Testis (tissue), 2 donors: ENCODE measurements at regions not wholly inside any gene's neighbourhood (a gene's known extent, or its start where the extent isn't known, plus 50 kb on each side); places are given as distances from the start of the nearest gene placed in this dataset.

Source experiments
- POLR2A ChIP-seq: fragments of 450-650 bp; IDR thresholded peaks from one replicate; pipeline ENCODE4 v1.6.1; 2017; ENCODE audit warnings: antibody characterized with exemption, mild to moderate bottlenecking, moderate library complexity
- TF ChIP-seq, protein P1 (sequence below), 3 experiments: fragments of 450-650 bp in 2 of 3; fragments of 200-600 bp in 1 of 3; sonication (generic) in 1 of 3; IDR thresholded peaks; one replicate each; pipeline ENCODE4 v1.5.1; 2016 to 2019; ENCODE audit warnings: antibody characterized with exemption in 3 of 3, mild to moderate bottlenecking in 2 of 3, moderate library complexity in 1 of 3

DNA sequence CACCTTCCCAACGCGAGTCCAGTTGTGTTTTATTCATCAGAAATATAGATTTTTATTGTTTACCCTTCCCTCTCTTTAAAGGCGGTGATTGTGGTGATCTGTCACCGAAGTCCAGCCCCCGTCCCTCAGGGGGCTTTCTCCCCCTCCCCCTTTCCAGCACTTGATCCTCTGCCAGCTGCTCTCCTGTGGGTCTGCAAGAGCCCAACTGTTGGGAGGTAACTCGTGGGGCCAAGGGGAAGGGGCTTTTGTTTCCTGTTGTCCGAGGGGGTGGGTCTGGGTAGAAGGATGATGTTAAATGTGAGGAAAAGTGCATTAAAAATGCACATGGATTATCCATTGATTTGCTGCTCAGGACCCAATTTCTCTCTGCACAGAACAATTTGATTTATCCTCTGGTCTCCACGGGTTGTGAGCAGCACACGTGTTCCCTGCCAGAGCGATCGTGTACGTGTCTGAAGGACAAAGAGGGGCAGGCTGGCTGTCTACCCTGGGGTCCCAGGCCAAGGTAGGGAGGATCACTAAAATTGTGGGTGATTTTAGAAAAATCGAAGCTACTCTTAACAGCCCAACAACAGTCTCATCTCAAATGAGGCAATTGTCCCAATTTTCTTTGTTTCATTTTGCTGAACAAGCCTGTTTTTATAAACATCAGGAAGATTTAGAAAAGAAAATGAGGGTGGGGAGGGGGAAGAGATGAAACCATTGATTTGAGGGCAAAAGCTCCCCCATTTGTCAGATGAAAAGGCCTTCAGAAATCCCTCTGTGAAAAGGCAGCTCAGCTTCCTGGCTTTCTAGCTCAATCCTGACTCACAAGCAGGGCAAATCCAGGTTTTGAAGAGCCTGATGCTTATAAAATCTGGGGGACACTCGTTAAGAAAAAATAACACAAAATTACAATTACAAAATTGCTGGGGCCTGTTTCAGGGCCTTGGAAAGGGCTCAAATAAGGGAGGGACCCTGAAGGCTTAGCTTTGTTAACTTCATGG, 176.2 kb downstream of the RHOU start:
- TF ChIP-seq POLR2A, result no peak
- TF ChIP-seq, protein P1, sequence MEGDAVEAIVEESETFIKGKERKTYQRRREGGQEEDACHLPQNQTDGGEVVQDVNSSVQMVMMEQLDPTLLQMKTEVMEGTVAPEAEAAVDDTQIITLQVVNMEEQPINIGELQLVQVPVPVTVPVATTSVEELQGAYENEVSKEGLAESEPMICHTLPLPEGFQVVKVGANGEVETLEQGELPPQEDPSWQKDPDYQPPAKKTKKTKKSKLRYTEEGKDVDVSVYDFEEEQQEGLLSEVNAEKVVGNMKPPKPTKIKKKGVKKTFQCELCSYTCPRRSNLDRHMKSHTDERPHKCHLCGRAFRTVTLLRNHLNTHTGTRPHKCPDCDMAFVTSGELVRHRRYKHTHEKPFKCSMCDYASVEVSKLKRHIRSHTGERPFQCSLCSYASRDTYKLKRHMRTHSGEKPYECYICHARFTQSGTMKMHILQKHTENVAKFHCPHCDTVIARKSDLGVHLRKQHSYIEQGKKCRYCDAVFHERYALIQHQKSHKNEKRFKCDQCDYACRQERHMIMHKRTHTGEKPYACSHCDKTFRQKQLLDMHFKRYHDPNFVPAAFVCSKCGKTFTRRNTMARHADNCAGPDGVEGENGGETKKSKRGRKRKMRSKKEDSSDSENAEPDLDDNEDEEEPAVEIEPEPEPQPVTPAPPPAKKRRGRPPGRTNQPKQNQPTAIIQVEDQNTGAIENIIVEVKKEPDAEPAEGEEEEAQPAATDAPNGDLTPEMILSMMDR (IDR thresholded peaks at IDR 0.05), result no peak
